GM18505 (cell line): ENCODE measurements at regions not wholly inside any gene's neighbourhood (a gene's known extent, or its start where the extent isn't known, plus 50 kb on each side); places are given as distances from the start of the nearest gene placed in this dataset.

Experiments
- ATAC-seq: cut with Tn5 transposase; IDR thresholded peaks from one replicate; pipeline ENCODE4 v1.9.1; 2021; ENCODE audit not compliant: unreplicated experiment
- POLR2A ChIP-seq: IDR thresholded peaks from 4 replicates; pipeline ENCODE4 v1.6.1; 2011; ENCODE audit warnings: borderline replicate concordance; ENCODE audit not compliant: insufficient read depth, insufficient read length; ENCODE audit errors: extremely low read depth

- TF ChIP-seq POLR2A = no peak
- no peak for ATAC-seq
Observed at GRCh38 chr4:56104188-56104587, 155.4 kb downstream of the CEP135 start.

DNA sequence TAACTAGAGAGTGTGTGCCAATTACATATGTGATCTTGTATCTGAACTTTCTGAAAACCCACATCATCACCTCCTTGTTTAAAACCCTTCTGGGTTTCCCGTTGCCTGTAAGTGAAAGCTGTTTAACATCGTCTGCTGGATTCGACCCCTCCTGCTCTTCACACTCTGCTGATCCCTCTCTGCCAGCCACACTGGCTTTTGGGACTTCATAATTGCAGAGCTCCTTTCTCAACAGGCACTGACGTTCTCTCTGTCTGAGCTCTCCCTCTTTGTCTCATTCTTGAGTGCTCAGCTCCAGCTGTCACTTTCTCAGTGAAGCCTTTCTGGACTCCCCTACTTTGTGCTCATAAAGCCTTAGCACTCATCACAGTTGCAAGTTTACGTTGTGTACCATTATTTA lies 153.9 kb downstream of the CEP135 start:
- ATAC-seq = no peak
- TF ChIP-seq POLR2A = no peak

- no peak for ATAC-seq
Observed at GRCh38 chr4:56099378-56099786, 150.6 kb downstream of the CEP135 start.

GRCh38 chr4:56093576-56093975 lies 144.8 kb downstream of the CEP135 start:
- ATAC-seq = no peak
- no peak for TF ChIP-seq POLR2A

More at GRCh38 chr4:56099378-56099786, 150.6 kb downstream of the CEP135 start:
- TF ChIP-seq POLR2A = no peak

GRCh38 chr4:56092540-56092939 lies 143.8 kb downstream of the CEP135 start:
- no peak for ATAC-seq
- TF ChIP-seq POLR2A = no peak

- no peak for TF ChIP-seq POLR2A
Observed at GRCh38 chr4:56086561-56086960, 137.8 kb downstream of the CEP135 start.

GRCh38 chr4:56086073-56086541 lies 137.4 kb downstream of the CEP135 start:
- no peak for TF ChIP-seq POLR2A
- no peak for ATAC-seq

More at GRCh38 chr4:56086561-56086960, 137.8 kb downstream of the CEP135 start:
- ATAC-seq = no peak

- no peak for TF ChIP-seq POLR2A
- no peak for ATAC-seq
Observed at GRCh38 chr4:56085275-56085674, 136.5 kb downstream of the CEP135 start.

DNA sequence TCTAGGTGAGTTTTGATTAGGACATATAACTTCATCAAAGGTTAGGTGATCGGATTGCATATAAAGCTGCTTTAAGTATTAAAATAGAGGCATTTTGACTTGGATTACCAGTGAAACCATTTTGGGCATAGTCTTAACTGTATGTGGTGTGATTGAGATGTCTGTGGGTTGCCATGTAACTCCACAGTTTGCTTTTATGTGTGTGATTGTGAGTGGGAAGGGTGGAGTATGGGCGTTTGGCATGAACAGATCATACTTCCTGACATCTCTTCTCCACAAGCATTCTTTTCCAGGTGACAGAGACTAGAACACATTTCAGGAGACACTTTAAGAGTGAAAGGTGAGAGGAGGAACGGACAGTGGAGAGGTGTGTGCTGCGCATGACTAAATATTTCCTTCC lies 136.1 kb downstream of the CEP135 start:
- ATAC-seq = no peak
- TF ChIP-seq POLR2A = no peak
